Sigmoid colon (tissue), 4 donors: ENCODE measurements at regions not wholly inside any gene's neighbourhood (a gene's known extent, or its start where the extent isn't known, plus 50 kb on each side); places are given as distances from the start of the nearest gene placed in this dataset.

Source experiments
- CTCF ChIP-seq, 4 experiments: fragments of 450-650 bp in 3 of 4; fragments of 200-600 bp in 1 of 4; IDR thresholded peaks; one replicate each; pipeline ENCODE4 v1.5.1; 2016 to 2019; ENCODE audit warnings: antibody characterized with exemption in 4 of 4, mild to moderate bottlenecking in 3 of 4, moderate library complexity in 2 of 4
- EP300 ChIP-seq, 4 donors: sonication (generic); formaldehyde crosslinking; IDR thresholded peaks; one replicate each; pipeline ENCODE4 v1.6.1; 2017; ENCODE audit warnings: antibody characterized with exemption in 4 of 4

- TF ChIP-seq CTCF (IDR thresholded peaks at IDR 0.05) (no peak), EP300 (IDR thresholded peaks at IDR 0.05) (no peak)
Measured at GRCh38 chr20:24809606-24810005, 139.5 kb upstream of the CST7 start.
